ENCODE measurements at regions not wholly inside any gene's neighbourhood (a gene's known extent, or its start where the extent isn't known, plus 50 kb on each side); places are given as distances from the start of the nearest gene placed in this dataset.

DNA sequence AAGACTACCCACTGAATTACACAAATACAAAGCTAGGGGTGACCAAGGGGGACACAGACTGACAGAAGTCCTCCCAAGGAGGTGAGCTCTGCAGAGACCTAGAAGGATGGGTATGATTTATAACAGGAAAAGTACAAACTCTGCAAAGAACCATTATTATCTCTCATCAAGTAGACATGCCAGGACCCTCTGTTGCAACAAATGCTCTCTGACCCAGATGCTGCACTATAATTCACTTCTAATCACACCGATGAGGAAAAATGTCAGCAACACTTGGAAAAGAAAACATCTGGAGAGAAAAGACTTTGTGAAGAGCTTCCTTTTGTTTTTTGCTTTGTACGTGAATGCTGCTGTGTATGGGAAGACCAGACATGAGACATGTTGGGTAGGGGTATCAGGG, 178.3 kb upstream of the PDE1C start:
- ATAC-seq (no peak), FAIRE-seq (no peak), DNase-seq (ENCODE audit: low read depth, low spot score) (no peak)
- H3K4me2 ChIP-seq (ENCODE audit: control insufficient read depth, insufficient read depth), result no peak overlapping the region
- no peaks in the 10 kb centered on the region for H3K9me3 ChIP-seq (replicated peaks; ENCODE audit: control insufficient read depth, insufficient read depth, low read length)
- BruUV-seq (replicated peaks), result no TSS peak
- RAD21 ChIA-PET (ENCODE audit: unreplicated experiment), result no interaction called here
- no peaks in the 10 kb centered on the region; a peak in 1 of 4 replicates for H3K27me3 ChIP-seq (replicated peaks in 1 of 2; ENCODE audit: control insufficient read depth in 2 of 2, insufficient read depth in 2 of 2, low read length in 1 of 2)
- SMC1A ChIA-PET (ENCODE audit: uncharacterized antibody, unreplicated experiment), result no interaction called here
- H3K27ac ChIP-seq (ENCODE audit: control insufficient read depth, insufficient read depth), result no peak overlapping the region
- CTCF ChIA-PET, result interaction anchor here (1.4 kb wide), 1 partner anchor 44 kb away, joined by 3 read pairs; no protein-coding TSS in a partner anchor
- H3K4me3 ChIP-seq, result no peak overlapping the region
- POLR2A ChIA-PET, result no interaction called here
- H3K36me3 ChIP-seq (ENCODE audit: control insufficient read depth in 2 of 2, insufficient read depth in 2 of 2, low read length in 1 of 2), result no peaks in the 10 kb centered on the region
- H3K4me1 ChIP-seq (ENCODE audit: control insufficient read depth, insufficient read depth, low read length), result no peaks in the 10 kb centered on the region
- TF ChIP-seq EED (IDR thresholded peaks at IDR 0.05; ENCODE audit: low read depth) (no peak), RELA (IDR thresholded peaks at IDR 0.05; ENCODE audit: borderline replicate concordance, partially characterized antibody) (no peak), EZH2 (IDR thresholded peaks at IDR 0.05; ENCODE audit: borderline replicate concordance, control insufficient read depth, low read depth, low read length) (no peak), SIN3A (IDR thresholded peaks at IDR 0.05; ENCODE audit: low read depth, low read length) (no peak), MEF2A (IDR thresholded peaks at IDR 0.05; ENCODE audit: insufficient read depth, low read depth, low read length) (no peak), SMC3 (IDR thresholded peaks at IDR 0.05; ENCODE audit: borderline replicate concordance, low read length) (no peak), TARDBP (IDR thresholded peaks at IDR 0.05; ENCODE audit: borderline replicate concordance) (no peak), ZNF217 (IDR thresholded peaks at IDR 0.05) (no peak), JUND (IDR thresholded peaks at IDR 0.05; ENCODE audit: low read depth, low read length) (no peak), ATF7 (IDR thresholded peaks at IDR 0.05; ENCODE audit: low read depth) (no peak), MTA2 (IDR thresholded peaks at IDR 0.05; ENCODE audit: low read depth) (no peak), BRCA1 (IDR thresholded peaks at IDR 0.05; ENCODE audit: low read depth, low read length) (no peak), MXI1 (IDR thresholded peaks at IDR 0.05; ENCODE audit: low read depth, low read length) (no peak)
- TF ChIP-seq, protein P1, sequence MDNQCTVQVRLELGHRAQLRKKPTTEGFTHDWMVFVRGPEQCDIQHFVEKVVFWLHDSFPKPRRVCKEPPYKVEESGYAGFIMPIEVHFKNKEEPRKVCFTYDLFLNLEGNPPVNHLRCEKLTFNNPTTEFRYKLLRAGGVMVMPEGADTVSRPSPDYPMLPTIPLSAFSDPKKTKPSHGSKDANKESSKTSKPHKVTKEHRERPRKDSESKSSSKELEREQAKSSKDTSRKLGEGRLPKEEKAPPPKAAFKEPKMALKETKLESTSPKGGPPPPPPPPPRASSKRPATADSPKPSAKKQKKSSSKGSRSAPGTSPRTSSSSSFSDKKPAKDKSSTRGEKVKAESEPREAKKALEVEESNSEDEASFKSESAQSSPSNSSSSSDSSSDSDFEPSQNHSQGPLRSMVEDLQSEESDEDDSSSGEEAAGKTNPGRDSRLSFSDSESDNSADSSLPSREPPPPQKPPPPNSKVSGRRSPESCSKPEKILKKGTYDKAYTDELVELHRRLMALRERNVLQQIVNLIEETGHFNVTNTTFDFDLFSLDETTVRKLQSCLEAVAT (IDR thresholded peaks at IDR 0.05), result no peak
- TF ChIP-seq, protein P2, sequence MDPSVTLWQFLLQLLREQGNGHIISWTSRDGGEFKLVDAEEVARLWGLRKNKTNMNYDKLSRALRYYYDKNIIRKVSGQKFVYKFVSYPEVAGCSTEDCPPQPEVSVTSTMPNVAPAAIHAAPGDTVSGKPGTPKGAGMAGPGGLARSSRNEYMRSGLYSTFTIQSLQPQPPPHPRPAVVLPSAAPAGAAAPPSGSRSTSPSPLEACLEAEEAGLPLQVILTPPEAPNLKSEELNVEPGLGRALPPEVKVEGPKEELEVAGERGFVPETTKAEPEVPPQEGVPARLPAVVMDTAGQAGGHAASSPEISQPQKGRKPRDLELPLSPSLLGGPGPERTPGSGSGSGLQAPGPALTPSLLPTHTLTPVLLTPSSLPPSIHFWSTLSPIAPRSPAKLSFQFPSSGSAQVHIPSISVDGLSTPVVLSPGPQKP (IDR thresholded peaks at IDR 0.05; ENCODE audit: low read depth, low read length), result no peak
- TF ChIP-seq, protein P3, sequence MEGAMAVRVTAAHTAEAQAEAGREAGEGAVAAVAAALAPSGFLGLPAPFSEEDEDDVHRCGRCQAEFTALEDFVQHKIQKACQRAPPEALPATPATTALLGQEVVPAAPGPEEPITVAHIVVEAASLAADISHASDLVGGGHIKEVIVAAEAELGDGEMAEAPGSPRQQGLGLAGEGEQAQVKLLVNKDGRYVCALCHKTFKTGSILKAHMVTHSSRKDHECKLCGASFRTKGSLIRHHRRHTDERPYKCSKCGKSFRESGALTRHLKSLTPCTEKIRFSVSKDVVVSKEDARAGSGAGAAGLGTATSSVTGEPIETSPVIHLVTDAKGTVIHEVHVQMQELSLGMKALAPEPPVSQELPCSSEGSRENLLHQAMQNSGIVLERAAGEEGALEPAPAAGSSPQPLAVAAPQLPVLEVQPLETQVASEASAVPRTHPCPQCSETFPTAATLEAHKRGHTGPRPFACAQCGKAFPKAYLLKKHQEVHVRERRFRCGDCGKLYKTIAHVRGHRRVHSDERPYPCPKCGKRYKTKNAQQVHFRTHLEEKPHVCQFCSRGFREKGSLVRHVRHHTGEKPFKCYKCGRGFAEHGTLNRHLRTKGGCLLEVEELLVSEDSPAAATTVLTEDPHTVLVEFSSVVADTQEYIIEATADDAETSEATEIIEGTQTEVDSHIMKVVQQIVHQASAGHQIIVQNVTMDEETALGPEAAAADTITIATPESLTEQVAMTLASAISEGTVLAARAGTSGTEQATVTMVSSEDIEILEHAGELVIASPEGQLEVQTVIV (IDR thresholded peaks at IDR 0.05; ENCODE audit: borderline replicate concordance, partially characterized antibody), result no peak
- TF ChIP-seq, protein P4, sequence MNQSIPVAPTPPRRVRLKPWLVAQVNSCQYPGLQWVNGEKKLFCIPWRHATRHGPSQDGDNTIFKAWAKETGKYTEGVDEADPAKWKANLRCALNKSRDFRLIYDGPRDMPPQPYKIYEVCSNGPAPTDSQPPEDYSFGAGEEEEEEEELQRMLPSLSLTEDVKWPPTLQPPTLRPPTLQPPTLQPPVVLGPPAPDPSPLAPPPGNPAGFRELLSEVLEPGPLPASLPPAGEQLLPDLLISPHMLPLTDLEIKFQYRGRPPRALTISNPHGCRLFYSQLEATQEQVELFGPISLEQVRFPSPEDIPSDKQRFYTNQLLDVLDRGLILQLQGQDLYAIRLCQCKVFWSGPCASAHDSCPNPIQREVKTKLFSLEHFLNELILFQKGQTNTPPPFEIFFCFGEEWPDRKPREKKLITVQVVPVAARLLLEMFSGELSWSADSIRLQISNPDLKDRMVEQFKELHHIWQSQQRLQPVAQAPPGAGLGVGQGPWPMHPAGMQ (IDR thresholded peaks at IDR 0.05; ENCODE audit: borderline replicate concordance), result no peak
- H3K9ac ChIP-seq (ENCODE audit: control insufficient read depth, insufficient read depth, low read length), result no peak overlapping the region
- WGBS (ENCODE audit: insufficient coverage, insufficient replicate concordance, low lambda C conversion rate, missing lambda C conversion rate), result 2% methylated on average over 2 of the region's 2 CpGs
- in situ Hi-C loops (cut with MboI), result no loop called here
- no peaks in the 10 kb centered on the region for H4K20me1 ChIP-seq (ENCODE audit: control insufficient read depth, insufficient read depth)
- intact Hi-C loops (cut with micrococcal nuclease; ENCODE audit: unreplicated experiment), result no loop called here
- no peak overlapping the region for H2AFZ ChIP-seq (ENCODE audit: control insufficient read depth, low read depth, low read length)
- no peaks in the 10 kb centered on the region for H3K79me2 ChIP-seq (ENCODE audit: control insufficient read depth, insufficient read depth, low read length)
